ENCODE measurements at regions not wholly inside any gene's neighbourhood (a gene's known extent, or its start where the extent isn't known, plus 50 kb on each side); places are given as distances from the start of the nearest gene placed in this dataset.

DNA sequence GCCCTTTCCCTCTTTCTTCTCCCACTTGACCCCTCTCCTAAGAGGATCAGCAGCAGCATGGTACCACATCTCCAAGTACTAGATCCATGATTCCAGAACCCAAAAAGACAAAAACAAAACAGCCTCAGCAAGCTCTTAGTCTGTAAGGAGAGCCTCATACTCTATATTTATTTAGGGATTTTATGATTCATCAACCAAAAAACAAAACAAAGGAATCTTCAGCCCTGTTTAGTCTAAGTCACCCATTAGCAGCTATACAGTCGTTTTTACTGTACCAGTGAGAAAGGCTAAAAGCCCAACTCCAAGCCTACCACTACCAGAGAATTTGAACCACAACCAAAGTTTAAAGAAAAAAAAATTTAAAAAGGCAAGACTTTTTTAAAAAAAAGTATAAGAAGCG is 1020.3 kb upstream of the CADM2 start:
- intact Hi-C loops (cut with micrococcal nuclease) = no loop called here
- DNase-seq (ENCODE audit: unreplicated experiment) = no peak
- BruUV-seq (replicated peaks) = no TSS peak
- H3K4me3 Mint-ChIP-seq (ENCODE audit: unreplicated experiment) = no peak overlapping the region
- ChIA-PET POLR2A (interaction anchor here (5.9 kb wide), 1 partner anchor 8 kb away, joined by 25 read pairs; no protein-coding TSS in a partner anchor), CTCF (interaction anchor here (0.5 to 1.3 kb wide), 4 partner anchors 8 to 1836 kb away, joined by 3 to 7 read pairs (median 3); no protein-coding TSS in a partner anchor)
- H3K27me3 Mint-ChIP-seq (ENCODE audit: insufficient read depth, unreplicated experiment) = no peaks in the 10 kb centered on the region
- H3K36me3 Mint-ChIP-seq (ENCODE audit: insufficient read depth, unreplicated experiment) = no peaks in the 10 kb centered on the region
- H3K4me1 Mint-ChIP-seq (ENCODE audit: insufficient read depth, unreplicated experiment) = peaks cover 36% of the 10 kb centered on the region
- H3K27ac Mint-ChIP-seq (ENCODE audit: low read depth, unreplicated experiment) = peak overlapping the region; percentile 50
- TF ChIP-seq, protein P1, sequence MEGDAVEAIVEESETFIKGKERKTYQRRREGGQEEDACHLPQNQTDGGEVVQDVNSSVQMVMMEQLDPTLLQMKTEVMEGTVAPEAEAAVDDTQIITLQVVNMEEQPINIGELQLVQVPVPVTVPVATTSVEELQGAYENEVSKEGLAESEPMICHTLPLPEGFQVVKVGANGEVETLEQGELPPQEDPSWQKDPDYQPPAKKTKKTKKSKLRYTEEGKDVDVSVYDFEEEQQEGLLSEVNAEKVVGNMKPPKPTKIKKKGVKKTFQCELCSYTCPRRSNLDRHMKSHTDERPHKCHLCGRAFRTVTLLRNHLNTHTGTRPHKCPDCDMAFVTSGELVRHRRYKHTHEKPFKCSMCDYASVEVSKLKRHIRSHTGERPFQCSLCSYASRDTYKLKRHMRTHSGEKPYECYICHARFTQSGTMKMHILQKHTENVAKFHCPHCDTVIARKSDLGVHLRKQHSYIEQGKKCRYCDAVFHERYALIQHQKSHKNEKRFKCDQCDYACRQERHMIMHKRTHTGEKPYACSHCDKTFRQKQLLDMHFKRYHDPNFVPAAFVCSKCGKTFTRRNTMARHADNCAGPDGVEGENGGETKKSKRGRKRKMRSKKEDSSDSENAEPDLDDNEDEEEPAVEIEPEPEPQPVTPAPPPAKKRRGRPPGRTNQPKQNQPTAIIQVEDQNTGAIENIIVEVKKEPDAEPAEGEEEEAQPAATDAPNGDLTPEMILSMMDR (IDR thresholded peaks at IDR 0.05; ENCODE audit: unreplicated experiment) = no peak
- no peaks in the 10 kb centered on the region for H3K9me3 Mint-ChIP-seq (ENCODE audit: unreplicated experiment)

DNA sequence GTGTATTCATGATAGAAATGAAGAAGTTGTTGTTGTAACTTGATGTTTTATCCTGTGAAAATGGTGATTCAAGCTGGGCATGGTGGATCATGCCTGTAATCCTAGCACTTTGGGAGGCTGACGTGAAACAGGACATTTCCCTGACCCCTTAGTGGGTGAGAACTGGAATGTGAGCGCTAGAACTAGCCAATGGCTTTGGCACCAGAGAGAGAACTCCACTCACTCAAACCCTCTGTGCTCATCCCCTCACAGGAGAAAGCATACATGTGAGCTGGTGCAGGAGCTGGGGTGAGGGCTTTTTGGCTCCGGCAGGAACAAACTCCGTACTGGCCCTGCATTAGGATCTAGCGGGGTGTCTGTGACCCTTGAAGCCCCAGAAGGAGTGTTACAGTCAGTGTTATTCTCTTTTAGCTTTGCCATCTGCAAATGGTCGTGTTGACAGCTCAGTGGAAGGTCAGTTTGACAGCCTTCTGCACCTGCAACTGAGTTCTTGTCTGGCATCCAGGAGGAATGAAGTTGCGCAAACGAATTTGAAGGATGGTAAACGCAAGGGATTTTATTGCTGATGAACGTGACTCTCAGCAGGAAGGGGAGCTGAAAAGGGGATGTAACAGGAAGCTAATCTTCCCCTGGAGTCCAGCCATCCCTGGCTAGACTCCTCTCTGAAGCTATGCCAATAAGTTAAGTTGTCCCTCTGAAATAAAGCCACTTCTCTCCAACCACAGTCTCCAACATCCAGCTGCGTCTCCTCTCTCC is 1016.6 kb upstream of the CADM2 start:
- H3K4me3 Mint-ChIP-seq (ENCODE audit: unreplicated experiment) = no peak overlapping the region
- no peak for DNase-seq (ENCODE audit: unreplicated experiment)

DNA sequence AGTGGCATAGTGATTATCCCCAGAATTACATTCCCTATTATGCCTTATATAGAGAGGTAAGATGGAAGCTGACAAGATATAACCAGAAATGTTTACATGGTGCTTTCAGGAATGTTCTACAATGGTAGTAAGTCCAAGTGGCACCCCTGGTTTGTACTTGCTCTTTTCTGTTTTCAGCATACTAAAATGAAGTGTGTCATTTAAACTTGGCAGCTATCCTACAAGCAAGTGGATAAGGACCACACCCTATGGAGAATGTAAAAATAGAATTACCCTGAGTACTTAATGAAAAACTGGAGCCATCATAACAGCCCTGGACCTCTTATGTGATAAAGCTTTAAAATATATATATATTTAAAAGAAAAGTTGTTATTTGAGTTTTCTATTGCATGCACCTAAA is 1012.7 kb upstream of the CADM2 start:
- H3K9me3 Mint-ChIP-seq (ENCODE audit: unreplicated experiment) = no peaks in the 10 kb centered on the region
- peak overlapping the region; percentile 89 for H3K27ac Mint-ChIP-seq (ENCODE audit: low read depth, unreplicated experiment)
- ChIA-PET CTCF (interaction anchor here (0.5 to 2.6 kb wide), 16 partner anchors 8 to 1980 kb away, joined by 3 to 15 read pairs (median 3); no protein-coding TSS in a partner anchor), POLR2A (interaction anchor here (0.7 to 2.8 kb wide), 4 partner anchors 11 to 371 kb away, joined by 3 to 25 read pairs (median 6); no protein-coding TSS in a partner anchor)
- no peak for DNase-seq (ENCODE audit: unreplicated experiment)
- H3K36me3 Mint-ChIP-seq (ENCODE audit: insufficient read depth, unreplicated experiment) = peaks cover 4% of the 10 kb centered on the region
- no peaks in the 10 kb centered on the region for H3K27me3 Mint-ChIP-seq (ENCODE audit: insufficient read depth, unreplicated experiment)
- intact Hi-C loops (cut with micrococcal nuclease) = no loop called here
- H3K4me1 Mint-ChIP-seq (ENCODE audit: insufficient read depth, unreplicated experiment) = peaks cover 18% of the 10 kb centered on the region
- TF ChIP-seq, protein P1 (IDR thresholded peaks at IDR 0.05; ENCODE audit: unreplicated experiment) = no peak
- BruUV-seq (replicated peaks) = no TSS peak
- no peak overlapping the region for H3K4me3 Mint-ChIP-seq (ENCODE audit: unreplicated experiment)

More for the DNA sequence above, 1016.6 kb upstream of the CADM2 start:
- peak overlapping the region; percentile 9 for H3K27ac Mint-ChIP-seq (ENCODE audit: low read depth, unreplicated experiment)
- H3K4me1 Mint-ChIP-seq (ENCODE audit: insufficient read depth, unreplicated experiment) = peaks cover 29% of the 10 kb centered on the region
- ChIA-PET POLR2A (no interaction called here), CTCF (interaction anchor here (0.6 kb wide), 2 partner anchors 23 to 78 kb away, joined by 3 read pairs; no protein-coding TSS in a partner anchor)
- TF ChIP-seq, protein P1 (IDR thresholded peaks at IDR 0.05; ENCODE audit: unreplicated experiment) = no peak
- intact Hi-C loops (cut with micrococcal nuclease) = no loop called here
- H3K27me3 Mint-ChIP-seq (ENCODE audit: insufficient read depth, unreplicated experiment) = no peaks in the 10 kb centered on the region
- H3K9me3 Mint-ChIP-seq (ENCODE audit: unreplicated experiment) = no peaks in the 10 kb centered on the region
- H3K36me3 Mint-ChIP-seq (ENCODE audit: insufficient read depth, unreplicated experiment) = peaks cover 4% of the 10 kb centered on the region
- no TSS peak for BruUV-seq (replicated peaks)

DNA sequence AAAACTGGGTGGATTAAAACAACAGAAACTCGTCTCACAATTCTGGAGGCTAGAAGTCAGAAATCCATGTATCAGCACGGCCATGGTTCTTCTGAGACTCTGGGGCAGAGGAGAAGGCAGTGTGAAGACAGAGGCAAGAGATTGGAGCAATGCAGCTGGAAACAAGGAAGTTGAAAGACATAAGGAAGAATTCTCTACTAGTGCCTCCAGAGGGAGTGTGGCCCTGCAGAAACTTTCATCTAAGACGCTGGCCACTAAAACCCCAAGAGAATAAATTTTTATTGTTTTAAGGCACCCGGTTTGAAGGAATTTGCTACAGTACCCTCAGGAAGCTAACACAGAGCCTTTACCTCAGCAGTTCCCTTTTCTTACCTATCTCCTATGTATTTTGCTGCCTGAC is 1012.2 kb upstream of the CADM2 start:
- no TSS peak for BruUV-seq (replicated peaks)
- no peaks in the 10 kb centered on the region for H3K27me3 Mint-ChIP-seq (ENCODE audit: insufficient read depth, unreplicated experiment)
- TF ChIP-seq, protein P1 (IDR thresholded peaks at IDR 0.05; ENCODE audit: unreplicated experiment) = peak; percentile 14
- H3K36me3 Mint-ChIP-seq (ENCODE audit: insufficient read depth, unreplicated experiment) = peaks cover 4% of the 10 kb centered on the region
- no peak overlapping the region for H3K4me3 Mint-ChIP-seq (ENCODE audit: unreplicated experiment)
- intact Hi-C loops (cut with micrococcal nuclease) = no loop called here
- H3K27ac Mint-ChIP-seq (ENCODE audit: low read depth, unreplicated experiment) = peak overlapping the region; percentile 89
- H3K9me3 Mint-ChIP-seq (ENCODE audit: unreplicated experiment) = no peaks in the 10 kb centered on the region
- CTCF ChIA-PET = interaction anchor here (0.5 to 2.6 kb wide), 16 partner anchors 8 to 1791 kb away, joined by 3 to 15 read pairs (median 3); no protein-coding TSS in a partner anchor
- peak; percentile 26 for DNase-seq (ENCODE audit: unreplicated experiment)
- POLR2A ChIA-PET = interaction anchor here (0.6 to 2.8 kb wide), 5 partner anchors 11 to 371 kb away, joined by 3 to 25 read pairs (median 4); no protein-coding TSS in a partner anchor
- H3K4me1 Mint-ChIP-seq (ENCODE audit: insufficient read depth, unreplicated experiment) = peaks cover 18% of the 10 kb centered on the region

Data from MCF 10A (cell line).